Uterus (tissue), 3 donors: ENCODE measurements at regions not wholly inside any gene's neighbourhood (a gene's known extent, or its start where the extent isn't known, plus 50 kb on each side); places are given as distances from the start of the nearest gene placed in this dataset.
A peak's percentile ranks its signal among the peaks of the same experiment; 100 is the strongest.

ENCODE experiments used
- DNase-seq, 2 donors: peaks; one replicate each; pipeline ENCODE4 v3.0.0-alpha.2; 2019 to 2020
- H3K27ac ChIP-seq, 2 donors: fragments of 200-600 bp; sonication (generic); 1 replicate in 1 of 2; 2 replicates in 1 of 2; pipeline ENCODE4 v1.5.1; 2016 to 2018
- H3K27me3 ChIP-seq, 2 donors: fragments of 200-600 bp; sonication (generic); one replicate each; pipeline ENCODE4 v1.5.1; 2018 to 2019; ENCODE audit warnings: control low read depth in 1 of 2
- H3K36me3 ChIP-seq, 2 donors: fragments of 200-600 bp; sonication (generic); one replicate each; pipeline ENCODE4 v1.5.1; 2019; ENCODE audit warnings: control low read depth in 1 of 2
- H3K4me1 ChIP-seq, 2 donors: fragments of 200-600 bp; sonication (generic); one replicate each; pipeline ENCODE4 v1.5.1; 2018 to 2019; ENCODE audit warnings: control low read depth in 1 of 2
- H3K4me3 ChIP-seq, 2 donors: fragments of 200-600 bp; sonication (generic); 1 replicate in 1 of 2; 2 replicates in 1 of 2; pipeline ENCODE4 v1.5.1; 2018 to 2019; ENCODE audit warnings: mild to moderate bottlenecking in 1 of 2
- H3K9me3 ChIP-seq, 2 donors: fragments of 200-600 bp; sonication (generic); one replicate each; pipeline ENCODE4 v1.5.1; 2019; ENCODE audit warnings: control low read depth in 1 of 2
- CTCF ChIP-seq, 4 experiments: fragments of 200-600 bp in 2 of 4; fragments of 450-650 bp in 2 of 4; sonication (generic) in 2 of 4; IDR thresholded peaks; one replicate each; pipeline ENCODE4 v1.5.1; 2016 to 2019; ENCODE audit warnings: antibody characterized with exemption in 4 of 4, mild to moderate bottlenecking in 2 of 4, moderate library complexity in 1 of 4
- POLR2A ChIP-seq, 2 donors: fragments of 450-650 bp; IDR thresholded peaks; one replicate each; pipeline ENCODE4 v1.6.1; 2016; ENCODE audit warnings: antibody characterized with exemption in 2 of 2, mild to moderate bottlenecking in 1 of 2, moderate library complexity in 1 of 2
- intact Hi-C: fragments of 100-400 bp; cut with DNase I; formaldehyde crosslinking; loops from one replicate; pipeline ENCODE4 v1.15.1; 2023; ENCODE audit warnings: low total_unique reads
- donor health status: DM: yes; HTN: yes; CAD: no.

DNA sequence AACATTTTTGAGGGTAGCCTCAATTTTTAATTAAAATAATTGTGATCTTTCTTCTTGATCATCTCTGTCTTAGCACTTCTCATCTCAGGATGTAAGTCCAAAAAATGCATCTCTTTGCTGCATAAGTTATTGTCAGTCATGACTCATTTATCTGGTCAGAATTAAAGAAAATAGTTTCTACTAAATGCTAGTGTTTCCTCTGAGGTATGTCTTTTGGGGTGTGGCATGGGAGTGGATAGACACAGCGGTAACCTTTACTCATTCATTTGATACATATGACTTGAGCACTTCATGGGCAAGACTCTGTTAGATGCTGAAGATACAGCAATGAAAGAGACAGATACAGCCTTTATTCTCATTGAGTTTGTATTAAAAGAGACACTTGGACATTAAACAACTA, 284.7 kb downstream of the IRS1 start:
- Histone ChIP-seq H3K27me3 (no peaks in the 10 kb centered on the region), H3K9me3 (no peaks in the 10 kb centered on the region), H3K36me3 (no peaks in the 10 kb centered on the region), H3K27ac (peak overlapping the region in 1 of 2 donors; percentile 65), H3K4me3 (no peak overlapping the region), H3K4me1 (peaks cover 0 to 16% of the 10 kb centered on the region in 2 donors)
- no peak for DNase-seq
- TF ChIP-seq CTCF (IDR thresholded peaks at IDR 0.05) (no peak), POLR2A (IDR thresholded peaks at IDR 0.05) (no peak)
- intact Hi-C loops: no loop called here

DNA sequence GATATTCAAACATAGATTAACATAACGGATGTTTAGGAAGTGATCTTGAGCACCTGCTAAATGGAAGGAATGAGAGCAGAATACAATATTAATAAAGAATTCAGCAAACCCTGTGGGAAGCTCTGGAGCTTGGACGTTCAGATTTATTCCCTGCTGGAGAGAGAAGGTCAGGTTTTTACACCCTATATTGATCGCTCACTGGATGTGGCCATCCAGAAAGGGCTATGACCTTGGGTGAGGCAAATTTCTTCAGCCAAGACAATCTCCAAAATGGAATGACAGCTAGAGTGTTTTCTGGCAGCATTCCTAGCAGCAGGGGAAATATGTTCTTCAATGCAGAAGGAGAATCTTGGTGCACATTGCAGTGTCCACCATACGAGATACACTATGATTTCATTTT, 288.3 kb downstream of the IRS1 start:
- intact Hi-C loops: no loop called here
- Histone ChIP-seq H3K36me3 (no peaks in the 10 kb centered on the region), H3K9me3 (no peaks in the 10 kb centered on the region), H3K4me1 (peaks cover 3 to 25% of the 10 kb centered on the region in 2 donors), H3K27me3 (no peaks in the 10 kb centered on the region), H3K27ac (no peak overlapping the region), H3K4me3 (no peak overlapping the region)
- TF ChIP-seq POLR2A (IDR thresholded peaks at IDR 0.05) (no peak), CTCF (IDR thresholded peaks at IDR 0.05) (no peak)
- no peak for DNase-seq

DNA sequence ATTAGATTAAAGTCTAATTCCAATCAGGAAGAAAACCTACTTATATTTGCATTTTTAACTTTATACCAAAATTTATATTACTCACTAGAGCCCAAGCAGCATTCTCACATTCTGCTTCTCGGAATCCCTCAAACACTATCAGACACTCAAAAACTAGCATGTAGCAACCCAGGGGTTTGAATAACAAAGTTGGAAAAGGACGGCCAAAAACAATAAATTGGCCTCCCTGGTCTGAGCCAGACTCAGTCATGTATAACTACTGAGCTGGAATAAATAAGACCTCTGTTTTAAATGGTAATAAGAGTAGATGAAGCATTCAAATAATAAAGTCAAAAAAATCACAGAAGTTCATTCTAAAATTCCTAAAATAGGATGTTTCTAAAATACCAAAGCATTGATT, 290.9 kb downstream of the IRS1 start:
- H3K36me3 ChIP-seq: no peaks in the 10 kb centered on the region
- peak overlapping the region; percentile 27 to 49 for H3K27ac ChIP-seq
- no peaks in the 10 kb centered on the region for H3K27me3 ChIP-seq
- no peak overlapping the region for H3K4me3 ChIP-seq
- H3K9me3 ChIP-seq: no peaks in the 10 kb centered on the region
- TF ChIP-seq POLR2A (IDR thresholded peaks at IDR 0.05) (no peak), CTCF (IDR thresholded peaks at IDR 0.05) (no peak)
- intact Hi-C loops: no loop called here
- peak in 1 of 2 donors; percentile 49 for DNase-seq
- H3K4me1 ChIP-seq: peaks cover 3 to 9% of the 10 kb centered on the region in 2 donors

DNA sequence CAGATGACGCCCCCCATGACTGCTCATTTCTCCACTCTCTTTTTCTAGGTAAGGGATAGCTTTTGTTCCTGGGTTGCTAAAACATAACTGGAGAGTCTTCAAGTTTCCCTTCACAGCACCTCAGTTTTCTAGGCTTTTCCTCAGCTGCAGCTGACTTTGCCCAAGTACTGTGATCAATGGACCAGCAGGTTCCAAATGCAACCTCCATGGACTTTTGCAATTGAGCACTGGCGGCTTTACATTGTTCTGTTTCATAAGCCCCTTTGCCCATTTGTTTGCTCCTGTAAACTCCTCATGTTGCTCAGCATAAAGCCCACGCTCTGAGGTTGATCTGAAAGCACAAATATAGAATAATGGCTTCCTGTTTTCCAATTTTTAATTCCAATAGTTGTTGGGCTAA, 291.6 kb downstream of the IRS1 start:
- Histone ChIP-seq H3K9me3 (no peaks in the 10 kb centered on the region), H3K4me1 (peaks cover 3 to 9% of the 10 kb centered on the region in 2 donors), H3K27ac (peak overlapping the region in 1 of 2 donors; percentile 49), H3K4me3 (no peak overlapping the region), H3K27me3 (no peaks in the 10 kb centered on the region), H3K36me3 (no peaks in the 10 kb centered on the region)
- no peak for DNase-seq
- no peak for TF ChIP-seq POLR2A (IDR thresholded peaks at IDR 0.05)
- no peak for TF ChIP-seq CTCF (IDR thresholded peaks at IDR 0.05)
- intact Hi-C loops: no loop called here

DNA sequence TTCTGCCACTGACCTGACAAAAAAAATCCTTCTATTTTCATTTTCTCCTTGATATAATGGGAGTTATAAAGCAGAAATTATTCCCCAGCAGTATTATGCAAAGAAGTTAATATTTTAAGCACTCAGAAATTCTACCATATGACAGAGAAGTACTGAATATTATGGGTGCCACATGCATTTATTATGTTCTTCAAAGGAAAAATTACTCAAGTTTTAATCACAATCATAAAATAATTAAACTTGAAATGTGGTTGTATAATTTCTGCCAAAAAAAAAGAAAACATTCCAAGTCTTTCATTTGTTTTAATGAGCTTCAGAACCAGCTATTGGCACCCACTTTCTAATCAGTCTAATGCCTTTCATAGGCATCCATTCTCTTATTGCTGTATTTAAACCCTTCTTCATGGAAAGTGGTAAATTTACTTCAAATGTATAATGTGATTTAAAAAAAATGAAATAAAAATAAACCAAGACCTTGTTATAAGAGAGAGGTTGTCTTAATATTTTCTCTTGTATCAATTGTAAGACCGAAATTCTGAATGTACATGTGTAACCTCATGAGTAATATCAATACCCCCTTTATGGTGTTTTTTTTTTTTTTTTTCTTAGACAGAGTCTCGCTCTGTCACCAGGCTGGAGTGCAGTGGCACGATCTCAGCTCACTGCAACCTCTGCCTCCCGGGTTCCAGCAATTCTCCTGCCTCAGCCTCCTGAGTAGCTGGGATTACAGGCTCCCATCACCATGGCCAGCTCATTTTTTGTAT, 302.3 kb downstream of the IRS1 start:
- TF ChIP-seq POLR2A (IDR thresholded peaks at IDR 0.05): no peak
- no peak for TF ChIP-seq CTCF (IDR thresholded peaks at IDR 0.05)
- DNase-seq: no peak
- Histone ChIP-seq H3K27me3 (no peaks in the 10 kb centered on the region), H3K4me3 (no peak overlapping the region), H3K36me3 (no peaks in the 10 kb centered on the region), H3K4me1 (no peaks in the 10 kb centered on the region), H3K9me3 (no peaks in the 10 kb centered on the region), H3K27ac (no peak overlapping the region)
- intact Hi-C loops: no loop called here
